H1 (cell line): ENCODE measurements at regions not wholly inside any gene's neighbourhood (a gene's known extent, or its start where the extent isn't known, plus 50 kb on each side); places are given as distances from the start of the nearest gene placed in this dataset.

Experiments used
- CTCF ChIP-seq, 3 experiments: IDR thresholded peaks; 1 replicate in 2 of 3; 2 replicates in 1 of 3; pipeline versions ENCODE4 v1.5.1 to v1.6.1; 2011; ENCODE audit warnings: low read length in 3 of 3, mild to moderate bottlenecking in 3 of 3, inconsistent platforms in 2 of 3, low read depth in 1 of 3, moderate library complexity in 1 of 3; ENCODE audit not compliant: insufficient read depth in 1 of 3; ENCODE audit errors: control extremely low read depth in 1 of 3
- EZH2 ChIP-seq: fragments of 200-600 bp; sonication (generic); IDR thresholded peaks from 2 replicates; pipeline ENCODE4 v1.7.1; 2012; ENCODE audit warnings: low read depth, mild to moderate bottlenecking, moderate library complexity, low read length, inconsistent platforms; ENCODE audit not compliant: severe bottlenecking

GRCh38 chr14:104467236-104467635 lies 112.3 kb upstream of the C14orf180 start (continued):
- TF ChIP-seq CTCF (IDR thresholded peaks at IDR 0.05; ENCODE audit: control extremely low read depth in 1 of 3, insufficient read depth in 1 of 3, low read depth in 1 of 3, low read length in 3 of 3) = no peak
- no peak for TF ChIP-seq EZH2
